ENCODE measurements at regions not wholly inside any gene's neighbourhood (a gene's known extent, or its start where the extent isn't known, plus 50 kb on each side); places are given as distances from the start of the nearest gene placed in this dataset.

DNA sequence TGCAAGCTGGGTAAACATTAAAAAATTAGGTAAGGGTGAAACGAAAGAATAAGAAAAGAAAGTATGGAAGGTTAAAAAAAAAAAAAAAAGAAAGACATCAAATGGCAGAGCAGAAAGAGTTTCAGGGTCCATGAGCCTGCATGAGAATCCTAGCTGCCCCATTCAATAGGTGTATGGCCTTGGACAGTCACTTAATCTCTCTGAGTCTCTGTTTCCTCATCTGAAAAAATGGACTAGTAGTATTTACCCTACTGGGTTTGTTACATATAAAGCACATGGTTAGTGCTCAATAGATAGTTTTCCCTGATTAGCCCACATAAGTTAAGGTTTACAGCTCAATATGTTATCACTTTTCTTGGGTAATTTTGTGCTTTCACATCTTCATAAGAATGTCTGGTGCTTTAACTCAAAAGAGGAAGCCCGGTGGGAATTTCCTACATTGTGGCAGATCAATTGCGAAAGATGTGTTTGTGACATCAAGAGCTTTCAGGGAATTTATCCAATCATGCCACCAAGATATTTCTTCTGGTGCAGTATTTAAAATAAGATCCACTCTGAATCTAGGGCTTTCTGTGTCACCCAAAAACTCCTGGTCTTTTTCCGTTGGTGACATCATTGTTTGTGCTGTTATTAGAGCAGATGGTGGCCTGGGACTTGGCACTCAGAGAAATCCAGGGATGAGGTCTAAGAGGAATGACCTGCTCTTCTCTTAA is 57.2 kb upstream of the UBE2E1 start:
- no peak for DNase-seq

DNA sequence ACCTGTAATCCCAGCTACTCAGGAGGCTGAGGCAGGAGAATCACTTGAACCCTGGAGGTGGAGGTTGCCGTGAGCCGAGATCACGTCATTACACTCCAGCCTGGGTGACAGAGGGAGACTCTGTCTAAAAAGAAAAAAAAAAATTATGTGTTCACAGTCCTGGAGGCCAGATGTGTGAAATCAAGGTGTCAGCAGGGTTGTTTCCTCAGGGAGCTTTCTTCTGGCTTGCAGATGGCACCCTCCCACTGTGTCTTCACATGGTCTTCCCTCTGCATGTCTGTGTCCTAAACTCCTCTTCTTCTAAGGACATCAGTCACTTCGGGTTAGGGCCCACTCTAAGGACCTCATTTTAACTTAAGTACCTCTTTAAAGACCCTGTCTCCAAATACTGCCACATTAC is 56.1 kb upstream of the UBE2E1 start:
- DNase-seq: no peak

DNA sequence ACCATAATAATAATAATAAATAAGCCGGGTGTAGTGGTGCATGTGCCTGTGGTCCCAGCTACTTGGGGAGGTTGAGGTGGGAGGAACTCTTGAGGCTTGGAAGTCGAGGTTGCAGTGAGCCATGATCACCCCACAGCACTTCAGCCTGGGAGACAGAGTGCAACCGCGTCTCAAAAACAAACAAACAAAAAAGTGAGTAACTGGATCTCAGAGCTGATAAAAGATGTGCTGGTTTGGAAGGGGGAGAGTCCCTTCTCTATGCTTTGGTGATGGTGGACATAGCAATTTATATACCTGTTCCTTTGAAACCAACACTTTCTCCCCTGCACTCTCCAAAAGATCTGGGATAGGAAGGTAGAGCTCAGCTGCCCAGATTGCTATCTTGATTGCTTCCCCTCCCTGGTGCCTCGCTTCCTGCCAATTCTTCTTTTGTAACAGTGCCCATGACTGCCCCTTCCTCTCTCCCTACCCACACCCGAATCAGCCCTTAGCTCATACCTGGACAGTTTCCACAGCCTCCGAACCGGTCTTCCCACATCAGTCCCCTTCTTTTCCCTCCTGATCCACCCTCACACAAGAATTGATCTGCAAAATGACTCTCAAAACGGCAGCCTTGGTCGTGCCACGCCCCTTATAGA is 55.1 kb upstream of the UBE2E1 start:
- DNase-seq: no peak

GRCh38 chr3:23751212-23751723 is 54.5 kb upstream of the UBE2E1 start:
- no peak for DNase-seq

DNA sequence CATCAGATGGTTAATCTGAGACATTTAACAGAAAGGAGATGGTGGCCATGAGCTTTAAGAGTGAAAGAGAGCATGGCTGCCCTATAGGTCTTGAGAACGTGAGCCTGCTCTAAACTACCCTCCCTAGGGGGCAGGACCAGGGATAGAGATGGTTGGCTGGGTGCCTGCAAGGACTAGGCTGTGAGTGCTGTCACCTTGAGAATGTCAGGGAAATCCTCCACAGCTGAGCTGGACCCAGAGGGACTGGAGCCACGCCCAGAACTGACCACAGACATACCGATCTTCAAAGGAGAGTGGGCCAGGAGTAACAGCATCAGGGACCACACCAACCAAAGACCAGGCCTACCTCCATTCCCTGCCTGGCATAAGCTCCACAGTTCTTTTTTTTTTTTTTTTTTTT is 53.6 kb upstream of the UBE2E1 start:
- DNase-seq: no peak

- DNase-seq: no peak
Observed at GRCh38 chr3:23754215-23754614, 51.5 kb upstream of the UBE2E1 start.

Measured in NCI-H1417 treated with DMSO at 0.1 percent for 48 hours (cell line).